Uterus (tissue), 3 donors: ENCODE measurements at regions not wholly inside any gene's neighbourhood (a gene's known extent, or its start where the extent isn't known, plus 50 kb on each side); places are given as distances from the start of the nearest gene placed in this dataset.

Experiments used
- DNase-seq, 2 donors: peaks; one replicate each; pipeline ENCODE4 v3.0.0-alpha.2; 2019 to 2020
- H3K27ac ChIP-seq, 2 donors: fragments of 200-600 bp; sonication (generic); 1 replicate in 1 of 2; 2 replicates in 1 of 2; pipeline ENCODE4 v1.5.1; 2016 to 2018
- H3K27me3 ChIP-seq, 2 donors: fragments of 200-600 bp; sonication (generic); one replicate each; pipeline ENCODE4 v1.5.1; 2018 to 2019; ENCODE audit warnings: control low read depth in 1 of 2
- H3K36me3 ChIP-seq, 2 donors: fragments of 200-600 bp; sonication (generic); one replicate each; pipeline ENCODE4 v1.5.1; 2019; ENCODE audit warnings: control low read depth in 1 of 2
- H3K4me1 ChIP-seq, 2 donors: fragments of 200-600 bp; sonication (generic); one replicate each; pipeline ENCODE4 v1.5.1; 2018 to 2019; ENCODE audit warnings: control low read depth in 1 of 2
- H3K4me3 ChIP-seq, 2 donors: fragments of 200-600 bp; sonication (generic); 1 replicate in 1 of 2; 2 replicates in 1 of 2; pipeline ENCODE4 v1.5.1; 2018 to 2019; ENCODE audit warnings: mild to moderate bottlenecking in 1 of 2
- H3K9me3 ChIP-seq, 2 donors: fragments of 200-600 bp; sonication (generic); one replicate each; pipeline ENCODE4 v1.5.1; 2019; ENCODE audit warnings: control low read depth in 1 of 2
- POLR2A ChIP-seq, 2 donors: fragments of 450-650 bp; IDR thresholded peaks; one replicate each; pipeline ENCODE4 v1.6.1; 2016; ENCODE audit warnings: antibody characterized with exemption in 2 of 2, mild to moderate bottlenecking in 1 of 2, moderate library complexity in 1 of 2
- intact Hi-C: fragments of 100-400 bp; cut with DNase I; formaldehyde crosslinking; loops from one replicate; pipeline ENCODE4 v1.15.1; 2023; ENCODE audit warnings: low total_unique reads
- TF ChIP-seq, protein P1 (sequence below), 4 experiments: fragments of 200-600 bp in 2 of 4; fragments of 450-650 bp in 2 of 4; sonication (generic) in 2 of 4; IDR thresholded peaks; one replicate each; pipeline ENCODE4 v1.5.1; 2016 to 2019; ENCODE audit warnings: antibody characterized with exemption in 4 of 4, mild to moderate bottlenecking in 2 of 4, moderate library complexity in 1 of 4
- donor health status: DM: yes; HTN: yes; CAD: no.

DNA sequence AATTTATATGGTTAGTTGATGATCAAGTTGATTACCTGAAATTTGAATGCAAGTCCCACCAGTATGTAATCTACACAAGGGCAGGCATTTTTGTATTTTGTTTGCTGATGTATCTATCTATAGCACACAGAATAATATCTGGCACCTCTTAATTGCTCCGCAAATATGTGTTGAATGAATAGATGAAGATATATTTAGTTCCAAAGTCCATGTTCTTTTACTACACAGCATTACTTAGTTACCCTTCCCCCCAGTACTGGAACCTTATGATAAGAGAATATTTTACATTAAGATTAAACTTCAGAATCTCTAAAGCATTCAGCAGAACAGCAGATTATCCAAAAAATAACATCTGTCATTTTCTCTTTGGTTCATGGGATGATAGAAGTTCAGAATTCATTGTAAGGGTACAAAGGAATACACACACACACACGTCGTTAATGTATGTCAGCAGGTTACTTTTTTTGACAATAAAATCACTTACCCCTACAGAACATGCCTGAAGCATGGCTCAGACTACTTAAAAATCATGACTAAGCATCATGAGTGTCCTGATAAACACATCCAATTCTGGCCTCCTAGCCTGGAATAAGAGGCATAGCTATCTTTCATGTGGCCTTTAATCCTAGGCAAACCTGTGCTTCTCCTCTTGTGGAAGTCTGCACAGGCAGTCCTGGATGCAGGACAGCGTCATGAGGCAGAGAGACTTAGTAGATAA, 148.9 kb upstream of the TBC1D5 start:
- H3K9me3 ChIP-seq, result no peaks in the 10 kb centered on the region

DNA sequence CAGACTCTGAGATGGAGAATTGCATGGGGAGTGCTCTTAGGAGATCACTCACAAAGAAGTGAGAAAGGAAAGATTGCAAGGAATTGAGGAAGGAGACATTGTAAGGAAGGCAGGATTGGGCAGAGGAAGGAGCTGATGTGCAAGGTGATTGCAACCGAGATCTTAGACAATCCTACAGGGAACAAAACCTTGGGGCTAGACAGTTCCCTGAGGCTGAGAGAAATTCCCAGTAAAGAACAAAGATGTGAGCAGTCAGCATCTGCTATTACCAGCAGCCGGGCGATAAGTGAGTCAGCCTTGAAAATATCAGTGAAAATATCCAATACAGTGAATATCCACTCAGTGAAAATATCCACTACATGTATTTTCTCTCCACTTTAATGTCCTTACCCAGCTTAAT, 143.6 kb upstream of the TBC1D5 start:
- intact Hi-C loops, result no loop called here
- Histone ChIP-seq H3K9me3 (no peaks in the 10 kb centered on the region), H3K27ac (no peak overlapping the region), H3K4me1 (no peaks in the 10 kb centered on the region), H3K4me3 (no peak overlapping the region), H3K27me3 (no peaks in the 10 kb centered on the region), H3K36me3 (no peaks in the 10 kb centered on the region)
- DNase-seq, result no peak
- TF ChIP-seq, protein P1, sequence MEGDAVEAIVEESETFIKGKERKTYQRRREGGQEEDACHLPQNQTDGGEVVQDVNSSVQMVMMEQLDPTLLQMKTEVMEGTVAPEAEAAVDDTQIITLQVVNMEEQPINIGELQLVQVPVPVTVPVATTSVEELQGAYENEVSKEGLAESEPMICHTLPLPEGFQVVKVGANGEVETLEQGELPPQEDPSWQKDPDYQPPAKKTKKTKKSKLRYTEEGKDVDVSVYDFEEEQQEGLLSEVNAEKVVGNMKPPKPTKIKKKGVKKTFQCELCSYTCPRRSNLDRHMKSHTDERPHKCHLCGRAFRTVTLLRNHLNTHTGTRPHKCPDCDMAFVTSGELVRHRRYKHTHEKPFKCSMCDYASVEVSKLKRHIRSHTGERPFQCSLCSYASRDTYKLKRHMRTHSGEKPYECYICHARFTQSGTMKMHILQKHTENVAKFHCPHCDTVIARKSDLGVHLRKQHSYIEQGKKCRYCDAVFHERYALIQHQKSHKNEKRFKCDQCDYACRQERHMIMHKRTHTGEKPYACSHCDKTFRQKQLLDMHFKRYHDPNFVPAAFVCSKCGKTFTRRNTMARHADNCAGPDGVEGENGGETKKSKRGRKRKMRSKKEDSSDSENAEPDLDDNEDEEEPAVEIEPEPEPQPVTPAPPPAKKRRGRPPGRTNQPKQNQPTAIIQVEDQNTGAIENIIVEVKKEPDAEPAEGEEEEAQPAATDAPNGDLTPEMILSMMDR (IDR thresholded peaks at IDR 0.05), result no peak
- no peak for TF ChIP-seq POLR2A (IDR thresholded peaks at IDR 0.05)

More for the DNA sequence above, 148.9 kb upstream of the TBC1D5 start:
- Histone ChIP-seq H3K36me3 (no peaks in the 10 kb centered on the region), H3K4me1 (no peaks in the 10 kb centered on the region), H3K4me3 (no peak overlapping the region), H3K27ac (no peak overlapping the region), H3K27me3 (no peaks in the 10 kb centered on the region)
- intact Hi-C loops, result no loop called here
- TF ChIP-seq, protein P1 (IDR thresholded peaks at IDR 0.05), result no peak
- TF ChIP-seq POLR2A (IDR thresholded peaks at IDR 0.05), result no peak
- DNase-seq, result no peak

DNA sequence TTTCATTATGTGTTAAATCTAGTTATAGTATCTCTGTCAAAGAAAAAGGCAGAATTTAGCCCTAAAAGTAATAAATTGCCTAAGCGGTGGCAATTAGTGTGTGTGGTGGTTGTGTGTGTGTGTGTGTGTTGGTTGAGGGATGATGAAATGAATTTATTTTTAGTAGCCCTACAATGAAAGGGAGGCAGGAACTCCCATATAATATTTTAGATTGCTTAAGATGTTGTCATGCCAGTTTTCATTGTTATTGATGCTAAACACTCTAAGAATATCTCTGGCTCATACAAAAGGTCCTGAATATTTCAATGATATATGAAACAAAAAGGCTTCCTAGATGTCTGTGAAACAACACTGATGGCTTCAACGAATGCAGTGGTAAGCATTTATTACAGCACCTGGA, 140.6 kb upstream of the TBC1D5 start:
- Histone ChIP-seq H3K27ac (no peak overlapping the region), H3K4me1 (no peaks in the 10 kb centered on the region), H3K4me3 (no peak overlapping the region), H3K9me3 (no peaks in the 10 kb centered on the region), H3K27me3 (no peaks in the 10 kb centered on the region), H3K36me3 (no peaks in the 10 kb centered on the region)
- intact Hi-C loops, result no loop called here
- TF ChIP-seq, protein P1 (IDR thresholded peaks at IDR 0.05), result no peak
- no peak for TF ChIP-seq POLR2A (IDR thresholded peaks at IDR 0.05)
- no peak for DNase-seq

DNA sequence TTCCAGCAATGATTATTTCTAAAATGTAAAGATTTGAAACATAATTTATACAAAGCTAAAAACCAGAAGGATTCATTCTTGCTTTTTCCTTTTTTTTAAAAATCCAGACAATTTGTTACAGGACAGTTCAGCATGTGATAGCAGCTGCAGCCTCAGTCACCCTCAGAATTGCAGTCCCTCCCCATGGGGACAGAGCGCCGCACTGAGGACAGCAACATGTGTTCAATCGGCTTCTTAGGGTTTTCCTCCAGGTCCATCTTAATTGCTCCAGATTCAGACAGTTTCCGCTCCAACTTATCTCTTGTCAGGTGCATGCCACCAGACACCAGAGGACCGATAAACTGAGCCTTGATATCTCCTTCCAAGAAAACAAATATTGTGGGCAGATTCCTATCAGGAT, 134.9 kb upstream of the TBC1D5 start:
- no peak for DNase-seq
- TF ChIP-seq, protein P1 (IDR thresholded peaks at IDR 0.05), result no peak
- TF ChIP-seq POLR2A (IDR thresholded peaks at IDR 0.05), result no peak
- no peaks in the 10 kb centered on the region for H3K27me3 ChIP-seq

DNA sequence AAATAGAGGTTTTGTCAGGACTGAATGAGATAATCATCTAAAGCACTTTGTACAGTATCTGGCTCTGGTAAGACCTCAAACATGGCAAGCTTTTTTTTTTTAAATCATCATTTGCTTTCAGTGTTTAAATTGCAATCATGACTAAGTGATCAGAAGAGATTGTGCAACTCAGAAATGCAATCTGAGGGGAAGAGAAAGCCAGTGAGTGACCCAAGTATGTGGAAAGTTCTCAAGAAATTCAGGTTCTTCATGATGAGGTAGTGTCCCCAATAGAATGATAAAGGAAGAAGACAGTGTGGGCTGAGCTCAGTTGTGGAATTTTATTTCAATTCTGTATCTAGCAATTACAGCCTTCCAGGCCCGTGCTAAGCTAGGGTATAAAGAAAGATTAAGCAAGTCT, 132.2 kb upstream of the TBC1D5 start:
- Histone ChIP-seq H3K27me3 (no peaks in the 10 kb centered on the region), H3K36me3 (no peaks in the 10 kb centered on the region), H3K4me1 (no peaks in the 10 kb centered on the region), H3K27ac (no peak overlapping the region), H3K9me3 (no peaks in the 10 kb centered on the region), H3K4me3 (no peak overlapping the region)
- DNase-seq, result no peak
- intact Hi-C loops, result no loop called here
- TF ChIP-seq POLR2A (IDR thresholded peaks at IDR 0.05), result no peak
- TF ChIP-seq, protein P1 (IDR thresholded peaks at IDR 0.05), result no peak

More for the DNA sequence above, 134.9 kb upstream of the TBC1D5 start:
- intact Hi-C loops, result no loop called here
- H3K27ac ChIP-seq, result no peak overlapping the region
- H3K4me1 ChIP-seq, result no peaks in the 10 kb centered on the region
- H3K4me3 ChIP-seq, result no peak overlapping the region
- no peaks in the 10 kb centered on the region for H3K9me3 ChIP-seq
- H3K36me3 ChIP-seq, result no peaks in the 10 kb centered on the region
